ENCODE measurements at regions not wholly inside any gene's neighbourhood (a gene's known extent, or its start where the extent isn't known, plus 50 kb on each side); places are given as distances from the start of the nearest gene placed in this dataset.
"Not testable (repeated sequence)": the region's sequence is repeated elsewhere in the genome, so short reads cannot be mapped to it uniquely, and the experiment has no call there.

GRCh38 chr10:59036311-59037017 lies 140.0 kb upstream of the PHYHIPL start:
- intact Hi-C loops (cut with DNase I): no loop called here
- WGBS, 2 donors: 84 to 86% methylated on average over 3 of the region's 3 CpGs
- Histone ChIP-seq H3K27me3 (no peaks in the 10 kb centered on the region), H3K36me3 (no peaks in the 10 kb centered on the region), H3K4me1 (no peaks in the 10 kb centered on the region), H3K9me3 (no peaks in the 10 kb centered on the region), H3K4me3 (replicated peaks in 1 of 3) (no peak overlapping the region), H3K27ac (no peak overlapping the region)
- DNase-seq: no peak
- TF ChIP-seq POLR2A (IDR thresholded peaks at IDR 0.05) (no peak), CTCF (IDR thresholded peaks at IDR 0.05) (no peak)

GRCh38 chr10:59037018-59037389 lies 139.4 kb upstream of the PHYHIPL start:
- no peaks in the 10 kb centered on the region for H3K36me3 ChIP-seq
- no peaks in the 10 kb centered on the region for H3K4me1 ChIP-seq
- DNase-seq: no peak
- H3K9me3 ChIP-seq: no peaks in the 10 kb centered on the region
- intact Hi-C loops (cut with DNase I): no loop called here
- no peaks in the 10 kb centered on the region for H3K27me3 ChIP-seq
- H3K4me3 ChIP-seq (replicated peaks in 1 of 3): no peak overlapping the region
- H3K27ac ChIP-seq: no peak overlapping the region
- WGBS, 2 donors: 86 to 88% methylated on average over 2 of the region's 2 CpGs
- TF ChIP-seq POLR2A (IDR thresholded peaks at IDR 0.05) (no peak), CTCF (IDR thresholded peaks at IDR 0.05) (no peak)

- Histone ChIP-seq H3K4me3 (replicated peaks in 1 of 3) (no peak overlapping the region), H3K27me3 (no peaks in the 10 kb centered on the region), H3K4me1 (no peaks in the 10 kb centered on the region), H3K36me3 (no peaks in the 10 kb centered on the region), H3K27ac (no peak overlapping the region), H3K9me3 (no peaks in the 10 kb centered on the region)
- TF ChIP-seq POLR2A (IDR thresholded peaks at IDR 0.05) (no peak), CTCF (IDR thresholded peaks at IDR 0.05) (no peak)
- DNase-seq: no peak
- WGBS, 2 donors: 94 to 97% methylated on average over 1 of the region's 1 CpG
- intact Hi-C loops (cut with DNase I): no loop called here
These were observed 138.9 kb upstream of the PHYHIPL start for GRCh38 chr10:59037506-59037905.

GRCh38 chr10:59043358-59043757 lies 133.1 kb upstream of the PHYHIPL start:
- not testable (repeated sequence) for H3K4me3 ChIP-seq (replicated peaks in 1 of 3); DNase-seq
- WGBS, 2 donors: 53 to 55% methylated on average over 6 to 8 of the region's 8 CpGs

GRCh38 chr10:59047180-59047579 lies 129.3 kb upstream of the PHYHIPL start:
- WGBS, 2 donors: 80 to 85% methylated on average over 4 of the region's 4 CpGs
- TF ChIP-seq CTCF (IDR thresholded peaks at IDR 0.05): no peak
- no peak for TF ChIP-seq POLR2A (IDR thresholded peaks at IDR 0.05)
- intact Hi-C loops (cut with DNase I): no loop called here

More at GRCh38 chr10:59043358-59043757, 133.1 kb upstream of the PHYHIPL start:
- H3K27ac ChIP-seq; H3K4me1 ChIP-seq; H3K27me3 ChIP-seq; intact Hi-C loops (cut with DNase I); H3K9me3 ChIP-seq; H3K36me3 ChIP-seq: not testable (repeated sequence)

More at GRCh38 chr10:59047180-59047579, 129.3 kb upstream of the PHYHIPL start:
- Histone ChIP-seq H3K27me3 (no peaks in the 10 kb centered on the region), H3K27ac (no peak overlapping the region), H3K4me1 (no peaks in the 10 kb centered on the region), H3K4me3 (replicated peaks in 1 of 3) (no peak overlapping the region), H3K36me3 (no peaks in the 10 kb centered on the region), H3K9me3 (no peaks in the 10 kb centered on the region)
- DNase-seq: no peak
